Femur (tissue), 1 donor: ENCODE measurements at regions not wholly inside any gene's neighbourhood (a gene's known extent, or its start where the extent isn't known, plus 50 kb on each side); places are given as distances from the start of the nearest gene placed in this dataset.
"Not testable (repeated sequence)": the region's sequence is repeated elsewhere in the genome, so short reads cannot be mapped to it uniquely, and the experiment has no call there.

ENCODE experiments used
- DNase-seq: peaks from one replicate; pipeline ENCODE4 v3.0.0-alpha.2; 2017

DNA sequence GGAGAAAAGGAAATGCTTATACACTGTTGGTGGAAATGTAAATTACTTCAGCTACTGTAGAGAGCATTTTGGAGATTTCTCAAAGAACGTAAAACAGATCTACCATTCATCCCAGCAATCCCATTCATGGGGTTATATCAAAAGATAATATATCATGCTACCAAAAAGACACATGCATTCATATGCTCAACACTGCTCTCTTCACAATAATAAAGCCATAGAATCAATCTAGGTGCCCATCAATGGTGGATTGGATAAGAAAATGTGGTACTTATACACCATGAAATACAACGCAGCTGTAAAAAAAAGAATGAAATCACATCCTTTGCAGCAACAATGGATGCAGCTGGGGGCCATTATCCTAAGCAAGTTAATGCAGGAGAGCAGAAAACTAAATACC, 1487.7 kb upstream of the SEL1L start:
- DNase-seq: no peak

- no peak for DNase-seq
Measured at GRCh38 chr14:83023369-83023768, 1489.7 kb upstream of the SEL1L start.

- no peak for DNase-seq
Measured at GRCh38 chr14:83041224-83041623, 1507.6 kb upstream of the SEL1L start.

GRCh38 chr14:83042858-83043257, 1509.2 kb upstream of the SEL1L start:
- no peak for DNase-seq

- DNase-seq: no peak
Measured at GRCh38 chr14:83044001-83044400, 1510.3 kb upstream of the SEL1L start.

- no peak for DNase-seq
Measured at GRCh38 chr14:83047059-83047830, 1513.6 kb upstream of the SEL1L start.

GRCh38 chr14:83053022-83053710, 1519.5 kb upstream of the SEL1L start:
- DNase-seq: no peak

GRCh38 chr14:83058068-83058467, 1524.4 kb upstream of the SEL1L start:
- no peak for DNase-seq

DNA sequence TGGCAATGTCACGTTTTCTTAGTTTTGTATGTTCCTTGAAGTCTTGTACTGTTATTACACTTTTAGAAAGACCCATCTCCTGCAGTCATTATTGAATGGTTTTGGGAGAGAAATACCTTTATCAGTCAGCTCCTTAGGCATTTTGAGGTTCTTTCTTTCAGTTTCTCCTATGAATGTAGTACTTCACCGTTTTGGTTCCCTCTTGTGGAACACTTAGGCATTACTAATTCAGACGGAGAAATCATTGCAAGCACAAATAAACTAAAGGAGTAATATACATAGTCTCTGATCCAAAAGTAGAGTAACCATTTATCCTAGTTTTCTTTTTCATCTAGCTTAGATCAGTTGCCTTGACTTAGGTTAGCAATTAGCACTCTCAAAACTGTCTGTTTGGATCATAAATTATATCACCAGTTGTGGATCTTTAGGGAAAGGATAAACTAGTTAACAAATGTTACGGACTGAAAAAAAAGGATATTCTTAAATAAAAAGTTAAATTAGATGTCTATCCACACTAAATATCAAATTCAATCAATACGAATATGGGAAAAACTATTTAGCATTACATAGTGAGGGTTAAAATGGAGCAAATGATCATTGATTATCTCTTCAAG, 1538.3 kb upstream of the SEL1L start:
- DNase-seq: no peak

- DNase-seq: no peak
Measured at GRCh38 chr14:83085136-83085535, 1551.5 kb upstream of the SEL1L start.

DNA sequence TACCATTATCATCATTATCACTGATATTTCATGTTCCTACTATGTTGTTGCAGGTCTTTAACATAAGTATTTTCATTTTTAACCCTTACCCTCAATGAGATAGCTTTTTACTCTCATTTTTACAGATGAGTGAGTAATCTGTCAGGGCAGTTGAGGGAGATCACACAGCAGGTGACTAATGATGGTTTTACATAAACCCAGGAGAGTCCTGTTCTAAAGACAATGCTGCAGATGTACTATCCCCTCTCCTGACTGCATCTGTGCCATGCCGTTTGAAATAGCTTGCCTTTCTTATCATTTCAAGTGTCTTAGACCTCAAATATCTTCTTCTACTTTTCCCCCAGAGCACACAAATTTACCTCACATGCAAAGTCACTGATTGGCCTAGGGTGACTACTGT, 1552.1 kb upstream of the SEL1L start:
- no peak for DNase-seq

DNA sequence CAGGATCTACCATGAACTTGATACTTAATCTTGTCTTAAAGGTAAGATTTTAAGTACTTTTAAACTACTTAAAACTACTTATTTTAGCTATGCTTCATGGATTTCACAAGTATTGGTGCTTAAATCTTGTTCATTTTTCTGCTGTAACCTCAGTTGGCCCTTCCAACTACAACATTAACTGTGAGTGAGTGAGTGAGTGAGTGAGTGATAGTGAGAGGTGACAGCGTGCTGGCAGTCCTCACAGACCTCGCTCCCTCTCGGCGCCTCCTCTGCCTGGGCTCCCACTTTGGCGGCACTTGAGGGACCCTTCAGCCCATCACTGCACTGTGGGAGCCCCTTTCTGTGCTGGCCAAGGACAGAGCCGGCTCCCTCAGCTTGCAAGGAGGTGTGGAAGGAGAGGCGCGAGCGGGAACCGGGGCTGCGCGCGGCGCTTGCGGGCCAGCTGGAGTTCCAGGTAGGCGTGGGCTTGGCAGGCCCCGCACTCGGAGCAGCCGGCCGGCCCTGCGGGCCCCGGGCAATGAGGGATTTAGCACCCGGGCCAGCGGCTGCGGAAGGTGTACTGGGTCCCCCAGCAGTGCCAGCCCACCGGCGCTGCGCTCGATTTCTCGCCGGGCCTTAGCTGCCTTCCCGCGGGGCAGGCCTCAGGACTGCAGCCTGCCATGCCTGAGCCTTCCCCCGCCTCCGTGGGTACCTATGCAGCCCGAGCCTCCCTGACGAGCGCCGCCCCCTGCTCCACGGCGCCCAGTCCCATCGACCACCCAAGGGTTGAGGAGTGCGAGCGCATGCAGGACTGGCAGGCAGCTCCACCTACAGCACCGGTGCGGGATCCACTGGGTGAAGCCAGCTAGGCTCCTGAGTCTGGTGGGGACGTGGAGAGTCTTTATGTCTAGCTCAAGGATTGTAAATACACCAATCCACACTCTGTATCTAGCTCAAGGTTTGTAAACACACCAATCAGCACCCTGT, 1558.6 kb upstream of the SEL1L start:
- not testable (repeated sequence) for DNase-seq

GRCh38 chr14:83096092-83096491, 1562.4 kb upstream of the SEL1L start:
- DNase-seq: no peak

DNA sequence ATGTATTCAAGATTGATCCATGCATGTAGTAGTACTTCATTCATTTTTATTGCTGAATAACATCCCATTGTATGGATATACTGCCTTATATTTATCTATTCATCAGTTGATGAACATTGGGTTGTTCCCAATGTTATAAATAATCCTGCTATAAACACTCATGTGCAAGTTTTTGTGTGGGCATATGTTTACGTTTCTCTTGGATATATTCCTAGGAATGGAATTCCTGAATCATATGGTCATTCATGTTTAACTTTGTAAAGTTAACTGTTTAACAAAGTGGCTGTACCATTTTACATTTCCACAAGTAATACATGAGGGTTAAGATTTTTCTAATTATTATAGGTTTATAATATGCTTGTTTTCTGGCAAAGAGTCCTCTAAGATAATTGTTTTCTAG, 1568.2 kb upstream of the SEL1L start:
- no peak for DNase-seq

GRCh38 chr14:83118029-83118428, 1584.4 kb upstream of the SEL1L start:
- DNase-seq: no peak

DNA sequence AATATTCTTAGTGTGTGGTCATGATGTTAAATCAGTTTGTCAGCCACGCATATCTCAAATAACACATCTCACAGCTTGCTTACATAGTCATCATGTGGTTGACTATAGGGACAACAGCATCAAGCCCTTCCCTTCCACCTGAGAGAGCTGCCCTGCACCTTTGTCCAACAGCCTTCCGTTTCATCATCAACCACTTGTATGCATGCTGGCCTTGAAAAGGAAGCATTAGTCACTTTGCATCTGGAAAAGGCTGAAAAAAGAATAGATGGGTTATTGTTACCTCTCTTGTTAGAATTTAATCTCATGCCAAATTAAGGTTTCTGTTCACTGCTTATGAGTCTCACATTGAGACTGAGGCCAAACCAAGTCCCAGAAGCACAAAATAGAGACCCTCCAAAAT, 1586.5 kb upstream of the SEL1L start:
- DNase-seq: no peak

DNA sequence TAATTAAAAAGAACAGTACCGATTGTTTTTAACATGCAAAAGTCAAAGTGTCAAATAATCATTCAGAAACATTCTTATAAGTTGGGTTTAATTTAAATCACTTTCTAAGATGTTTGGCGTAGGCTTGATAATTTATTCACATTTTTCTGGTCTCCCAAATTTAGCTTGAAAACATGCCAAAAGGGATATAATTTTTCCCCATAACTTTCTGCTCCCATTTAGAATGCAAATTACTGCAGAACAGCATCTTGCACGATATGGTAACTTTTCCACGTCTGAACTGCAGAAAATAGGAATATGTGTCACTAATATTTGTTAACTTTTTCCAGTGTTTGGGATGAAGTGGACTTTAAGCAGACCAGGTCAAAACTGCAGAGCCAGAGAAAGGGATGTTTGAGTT, 1592.4 kb upstream of the SEL1L start:
- DNase-seq: no peak

DNA sequence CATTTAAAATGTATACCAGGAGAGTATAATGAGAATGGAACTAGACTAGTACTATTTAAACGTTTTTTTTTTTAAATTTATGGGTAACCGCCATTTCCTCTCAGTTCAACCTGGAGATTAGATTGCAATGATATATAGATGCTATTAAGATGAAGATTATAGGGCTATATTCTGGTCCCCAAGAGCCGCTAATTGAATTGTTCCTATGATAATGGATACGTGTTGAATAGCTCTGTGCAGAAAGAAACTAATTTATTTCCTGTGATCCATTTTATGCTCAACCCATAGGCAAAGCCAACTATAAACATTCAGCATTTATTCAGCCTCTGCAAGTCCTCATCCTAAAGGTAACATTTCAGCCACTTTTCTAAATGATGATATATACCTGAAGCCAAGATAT, 1595.1 kb upstream of the SEL1L start:
- no peak for DNase-seq

- DNase-seq: no peak
Measured at GRCh38 chr14:83129496-83129895, 1595.8 kb upstream of the SEL1L start.

- DNase-seq: no peak
Measured at GRCh38 chr14:83133981-83134645, 1600.5 kb upstream of the SEL1L start.

GRCh38 chr14:83140756-83141155, 1607.1 kb upstream of the SEL1L start:
- no peak for DNase-seq

DNA sequence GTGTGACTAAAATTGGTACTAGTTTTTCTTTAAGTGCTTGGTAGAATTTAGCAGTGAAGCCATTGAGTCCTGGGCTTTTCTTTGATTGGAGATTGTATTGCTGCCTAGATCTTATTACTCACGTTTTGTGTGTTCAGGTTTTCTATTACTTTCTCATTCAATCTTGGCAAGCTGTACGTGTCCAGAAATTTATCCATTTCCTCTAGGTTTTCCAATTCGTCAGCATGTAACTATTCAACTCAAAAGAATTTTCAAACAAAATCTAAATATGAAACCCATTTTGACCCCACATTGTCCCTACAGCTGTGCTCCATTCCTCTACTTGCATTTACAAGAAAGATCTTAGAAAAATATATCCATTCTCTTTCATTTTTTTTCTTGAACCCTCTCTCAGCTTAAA, 1613.4 kb upstream of the SEL1L start:
- no peak for DNase-seq
